Breast epithelium (tissue), 4 donors: ENCODE measurements at regions not wholly inside any gene's neighbourhood (a gene's known extent, or its start where the extent isn't known, plus 50 kb on each side); places are given as distances from the start of the nearest gene placed in this dataset.

ENCODE experiments used
- DNase-seq, 2 donors: peaks; one replicate each; pipeline ENCODE4 v3.0.0-alpha.2; 2019; ENCODE audit warnings: low spot score in 2 of 2
- H3K27ac ChIP-seq, 2 donors: fragments of 200-600 bp; sonication (generic) in 1 of 2; one replicate each; pipeline ENCODE4 v1.5.1; 2016 to 2019; ENCODE audit warnings: mild to moderate bottlenecking in 1 of 2
- H3K27me3 ChIP-seq, 2 donors: fragments of 200-600 bp; sonication (generic) in 1 of 2; one replicate each; pipeline versions ENCODE4 v1.5.1 to v1.6.0; 2017 to 2019; ENCODE audit warnings: control low read depth in 1 of 2, mild to moderate bottlenecking in 1 of 2
- H3K36me3 ChIP-seq: fragments of 200-600 bp; one replicate; pipeline ENCODE4 v1.5.1; 2019
- H3K4me1 ChIP-seq, 2 donors: fragments of 200-600 bp; sonication (generic); one replicate each; pipeline ENCODE4 v1.5.1; 2016 to 2019; ENCODE audit warnings: control low read depth in 1 of 2
- H3K4me3 ChIP-seq, 3 donors: fragments of 200-600 bp; sonication (generic); 1 replicate in 2 of 3; 2 replicates in 1 of 3; pipeline ENCODE4 v1.5.1; 2016 to 2019; ENCODE audit warnings: mild to moderate bottlenecking in 3 of 3, moderate library complexity in 2 of 3
- H3K9me3 ChIP-seq, 2 donors: fragments of 200-600 bp; sonication (generic) in 1 of 2; one replicate each; pipeline ENCODE4 v1.5.1; 2016 to 2019; ENCODE audit warnings: control low read depth in 1 of 2
- POLR2A ChIP-seq: fragments of 450-650 bp; IDR thresholded peaks from one replicate; pipeline ENCODE4 v1.6.1; 2016; ENCODE audit warnings: antibody characterized with exemption, mild to moderate bottlenecking, moderate library complexity
- POLR2AphosphoS5 ChIP-seq, 3 donors: sonication (generic); formaldehyde crosslinking; IDR thresholded peaks; one replicate each; pipeline ENCODE4 v1.6.1; 2017; ENCODE audit warnings: antibody characterized with exemption in 3 of 3
- intact Hi-C: fragments of 100-400 bp; cut with DNase I; formaldehyde crosslinking; loops from one replicate; pipeline ENCODE4 v1.15.1; 2023; ENCODE audit warnings: low total_unique reads
- TF ChIP-seq, protein P1 (sequence below), 3 donors: fragments of 450-650 bp; IDR thresholded peaks; one replicate each; pipeline ENCODE4 v1.5.1; 2016 to 2017; ENCODE audit warnings: antibody characterized with exemption in 3 of 3, mild to moderate bottlenecking in 3 of 3, moderate library complexity in 3 of 3

DNA sequence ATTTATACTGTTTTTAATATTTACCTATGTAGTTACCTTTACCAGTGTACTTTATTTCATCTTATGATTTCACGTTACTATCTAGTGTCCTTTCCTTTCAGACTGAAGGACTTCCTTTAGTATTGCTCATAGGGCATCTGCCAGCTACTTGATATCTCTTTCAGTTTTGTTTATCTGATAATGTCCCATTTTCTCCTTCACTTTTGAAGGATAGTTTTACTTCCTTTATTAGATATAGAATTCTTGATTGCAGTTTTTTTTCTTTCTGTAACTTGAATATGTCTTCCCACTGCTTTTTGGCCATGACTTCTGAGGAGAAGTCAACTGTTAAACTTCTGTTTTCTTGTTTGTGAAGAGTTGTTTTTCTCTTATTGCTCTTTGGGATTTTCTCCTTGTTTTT, 69.4 kb upstream of the MAGED1 start:
- Histone ChIP-seq H3K27me3 (peaks cover 0 to 5% of the 10 kb centered on the region in 2 donors), H3K36me3 (no peaks in the 10 kb centered on the region), H3K9me3 (no peaks in the 10 kb centered on the region), H3K4me3 (no peak overlapping the region), H3K4me1 (no peaks in the 10 kb centered on the region), H3K27ac (no peak overlapping the region)
- intact Hi-C loops, result no loop called here
- TF ChIP-seq POLR2A (no peak), POLR2AphosphoS5 (IDR thresholded peaks at IDR 0.05) (no peak)
- TF ChIP-seq, protein P1, sequence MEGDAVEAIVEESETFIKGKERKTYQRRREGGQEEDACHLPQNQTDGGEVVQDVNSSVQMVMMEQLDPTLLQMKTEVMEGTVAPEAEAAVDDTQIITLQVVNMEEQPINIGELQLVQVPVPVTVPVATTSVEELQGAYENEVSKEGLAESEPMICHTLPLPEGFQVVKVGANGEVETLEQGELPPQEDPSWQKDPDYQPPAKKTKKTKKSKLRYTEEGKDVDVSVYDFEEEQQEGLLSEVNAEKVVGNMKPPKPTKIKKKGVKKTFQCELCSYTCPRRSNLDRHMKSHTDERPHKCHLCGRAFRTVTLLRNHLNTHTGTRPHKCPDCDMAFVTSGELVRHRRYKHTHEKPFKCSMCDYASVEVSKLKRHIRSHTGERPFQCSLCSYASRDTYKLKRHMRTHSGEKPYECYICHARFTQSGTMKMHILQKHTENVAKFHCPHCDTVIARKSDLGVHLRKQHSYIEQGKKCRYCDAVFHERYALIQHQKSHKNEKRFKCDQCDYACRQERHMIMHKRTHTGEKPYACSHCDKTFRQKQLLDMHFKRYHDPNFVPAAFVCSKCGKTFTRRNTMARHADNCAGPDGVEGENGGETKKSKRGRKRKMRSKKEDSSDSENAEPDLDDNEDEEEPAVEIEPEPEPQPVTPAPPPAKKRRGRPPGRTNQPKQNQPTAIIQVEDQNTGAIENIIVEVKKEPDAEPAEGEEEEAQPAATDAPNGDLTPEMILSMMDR (IDR thresholded peaks at IDR 0.05), result no peak
- no peak for DNase-seq

DNA sequence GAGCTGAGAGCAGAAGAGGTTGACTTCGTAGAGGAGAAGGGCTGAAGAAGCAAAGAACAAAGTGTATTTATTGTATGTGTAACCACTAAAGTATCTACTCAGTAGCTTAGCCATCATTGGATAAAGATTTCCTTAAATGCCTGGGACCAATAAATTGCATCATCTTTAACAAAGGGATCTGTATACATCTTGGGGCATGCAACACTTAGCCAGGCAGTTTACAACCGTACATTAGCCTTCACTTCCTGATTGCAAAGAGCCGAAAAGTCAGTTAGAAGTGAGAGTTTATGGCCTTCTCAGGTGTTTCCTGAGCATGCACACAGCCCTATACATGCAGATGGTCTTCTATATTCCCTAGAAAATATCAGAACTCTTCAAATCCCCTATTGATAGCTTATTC, 68.0 kb upstream of the MAGED1 start:
- Histone ChIP-seq H3K27me3 (peaks cover 0 to 5% of the 10 kb centered on the region in 2 donors), H3K9me3 (no peaks in the 10 kb centered on the region), H3K4me3 (no peak overlapping the region), H3K36me3 (no peaks in the 10 kb centered on the region), H3K4me1 (no peaks in the 10 kb centered on the region), H3K27ac (no peak overlapping the region)
- intact Hi-C loops, result no loop called here
- no peak for DNase-seq
- TF ChIP-seq POLR2AphosphoS5 (IDR thresholded peaks at IDR 0.05), result no peak
- TF ChIP-seq, protein P1 (IDR thresholded peaks at IDR 0.05), result no peak
- no peak for TF ChIP-seq POLR2A

DNA sequence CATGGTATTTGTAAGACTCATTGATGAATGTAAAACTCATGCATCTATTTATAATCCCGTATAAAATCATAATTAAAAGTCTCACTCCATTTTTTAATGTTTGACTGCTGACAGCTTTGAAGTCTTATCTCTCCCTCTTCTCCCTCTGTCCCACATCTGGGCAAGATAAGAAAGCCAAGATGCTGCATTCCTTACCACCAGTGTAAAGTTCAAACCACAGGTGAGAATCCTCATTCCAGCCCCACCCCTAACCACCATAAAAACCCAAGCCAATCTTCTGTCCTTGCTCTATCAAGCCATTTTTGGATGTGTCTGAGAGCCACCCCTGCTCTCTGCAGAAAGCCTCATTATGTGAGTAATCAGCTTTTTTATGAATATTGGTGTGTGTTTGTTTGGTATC, 59.3 kb upstream of the MAGED1 start:
- no peak for DNase-seq
- peaks cover 0 to 14% of the 10 kb centered on the region in 2 donors for H3K27me3 ChIP-seq
- no peak overlapping the region for H3K27ac ChIP-seq
- H3K4me3 ChIP-seq, result no peak overlapping the region
- intact Hi-C loops, result no loop called here
- no peaks in the 10 kb centered on the region for H3K36me3 ChIP-seq
- H3K4me1 ChIP-seq, result no peaks in the 10 kb centered on the region
- no peaks in the 10 kb centered on the region for H3K9me3 ChIP-seq
- TF ChIP-seq POLR2A, result no peak
- TF ChIP-seq POLR2AphosphoS5 (IDR thresholded peaks at IDR 0.05), result no peak
- TF ChIP-seq, protein P1 (IDR thresholded peaks at IDR 0.05), result no peak

DNA sequence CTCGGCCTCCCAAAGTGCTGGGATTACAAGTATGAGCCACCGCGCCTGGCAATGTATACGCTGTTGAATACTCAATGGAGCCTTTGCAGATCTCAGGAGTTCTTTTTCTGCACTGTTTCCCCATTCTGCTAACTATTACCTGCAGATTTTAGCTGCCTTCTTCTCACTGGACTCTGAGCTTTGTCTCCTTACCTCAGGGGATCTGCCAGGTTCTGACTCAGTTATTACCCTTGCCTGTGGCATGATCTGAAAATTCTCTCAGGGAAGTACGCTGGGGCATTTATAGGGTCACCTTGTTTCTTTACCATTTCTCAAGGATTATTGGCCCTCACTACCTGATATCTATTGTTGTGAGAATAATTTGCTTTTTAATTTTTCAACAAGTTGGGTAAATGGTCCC, 56.6 kb upstream of the MAGED1 start:
- TF ChIP-seq POLR2A, result no peak
- TF ChIP-seq, protein P1 (IDR thresholded peaks at IDR 0.05), result no peak
- no peak for TF ChIP-seq POLR2AphosphoS5 (IDR thresholded peaks at IDR 0.05)
- Histone ChIP-seq H3K36me3 (no peaks in the 10 kb centered on the region), H3K4me1 (no peaks in the 10 kb centered on the region), H3K27ac (no peak overlapping the region), H3K27me3 (peaks cover 0 to 14% of the 10 kb centered on the region in 2 donors), H3K4me3 (no peak overlapping the region), H3K9me3 (no peaks in the 10 kb centered on the region)
- intact Hi-C loops, result no loop called here
- DNase-seq, result no peak

DNA sequence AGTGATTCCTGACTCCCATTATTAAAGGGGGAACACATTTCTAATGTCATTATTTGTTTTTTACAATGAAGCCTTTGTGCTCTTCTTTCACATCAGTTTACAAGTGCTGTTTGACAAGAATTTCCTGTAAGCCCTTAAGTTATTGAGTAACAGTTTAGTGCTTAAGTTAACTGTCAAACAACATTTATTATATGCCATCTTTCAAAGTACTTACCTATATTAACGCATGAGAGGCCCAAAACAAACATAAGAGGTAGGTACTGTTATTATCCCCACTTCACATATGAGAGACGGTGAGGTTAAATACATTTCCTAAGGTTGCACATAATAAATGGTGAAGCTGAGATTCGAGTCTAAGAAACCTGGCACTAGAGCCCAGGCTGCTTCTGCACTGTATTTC, 56.0 kb upstream of the MAGED1 start:
- intact Hi-C loops, result no loop called here
- H3K27me3 ChIP-seq, result peaks cover 0 to 21% of the 10 kb centered on the region in 2 donors
- H3K36me3 ChIP-seq, result no peaks in the 10 kb centered on the region

More for the DNA sequence above, 56.0 kb upstream of the MAGED1 start:
- Histone ChIP-seq H3K27ac (peak overlapping the region in 1 of 2 donors; percentile 25), H3K4me3 (no peak overlapping the region), H3K9me3 (no peaks in the 10 kb centered on the region), H3K4me1 (no peaks in the 10 kb centered on the region)
- TF ChIP-seq POLR2AphosphoS5 (IDR thresholded peaks at IDR 0.05) (no peak), POLR2A (no peak)
- TF ChIP-seq, protein P1 (IDR thresholded peaks at IDR 0.05), result no peak
- DNase-seq, result no peak
